ENCODE measurements at regions not wholly inside any gene's neighbourhood (a gene's known extent, or its start where the extent isn't known, plus 50 kb on each side); places are given as distances from the start of the nearest gene placed in this dataset.
"Not testable (repeated sequence)": the region's sequence is repeated elsewhere in the genome, so short reads cannot be mapped to it uniquely, and the experiment has no call there.

DNA sequence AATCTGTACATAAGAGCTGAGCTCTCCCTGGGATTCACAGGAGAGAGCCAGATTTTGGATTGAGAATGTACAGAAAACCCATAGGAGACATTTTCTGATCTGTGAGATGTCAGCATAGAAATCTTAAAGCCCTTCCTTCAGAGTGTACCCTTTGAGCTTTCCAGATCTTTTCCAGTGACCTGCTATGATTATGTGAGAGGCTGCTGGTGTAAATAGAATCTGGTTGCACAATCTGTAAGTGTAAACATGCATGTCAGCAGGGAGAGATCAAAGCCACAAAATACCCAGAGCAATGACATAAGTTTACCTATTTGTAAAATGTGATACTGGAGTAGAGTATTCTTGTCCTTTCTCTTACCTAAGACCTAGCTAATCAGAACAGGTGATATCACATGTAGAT lies 471.9 kb downstream of the FOXD4L5 start:
- DNase-seq, result not testable (repeated sequence)

DNA sequence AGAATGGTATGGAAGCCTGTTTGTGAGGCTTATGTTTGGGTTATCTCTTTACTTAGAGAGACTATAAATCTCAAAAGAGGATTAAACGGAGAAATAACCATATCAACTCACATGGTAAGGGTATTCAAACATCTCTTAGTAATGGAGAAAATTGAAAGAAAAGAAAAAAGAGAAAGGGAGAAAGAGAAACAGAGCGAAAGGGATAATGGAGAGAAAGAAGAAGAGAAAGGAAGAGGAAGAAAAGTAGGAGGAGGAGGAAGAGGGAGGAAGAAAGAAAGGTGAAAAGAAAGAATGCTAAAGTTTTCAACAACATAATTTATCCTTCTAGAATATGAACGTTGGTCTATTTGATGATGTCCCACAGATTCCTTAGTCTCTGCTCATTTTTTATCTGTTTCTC lies 506.3 kb downstream of the FOXD4L5 start:
- not testable (repeated sequence) for DNase-seq

DNA sequence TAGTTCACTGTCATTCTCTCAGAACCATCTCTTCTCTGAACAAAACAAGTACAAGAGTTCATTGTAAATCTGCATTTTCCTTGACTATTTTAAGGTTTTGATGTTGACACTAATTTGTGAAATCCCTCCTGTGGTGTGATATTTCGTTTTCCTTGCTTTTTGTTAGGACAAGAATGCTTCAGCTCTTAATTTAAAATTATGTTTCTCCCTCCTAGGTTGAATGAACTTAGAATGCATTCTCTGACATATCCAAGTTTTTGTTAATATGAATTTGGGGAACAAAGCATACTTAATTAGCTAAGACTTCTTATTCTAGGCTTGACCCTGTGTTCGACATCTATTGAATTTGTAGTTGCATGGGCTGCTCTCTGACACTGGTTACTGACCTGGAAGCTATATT lies 508.7 kb downstream of the FOXD4L5 start:
- DNase-seq, result not testable (repeated sequence)

DNA sequence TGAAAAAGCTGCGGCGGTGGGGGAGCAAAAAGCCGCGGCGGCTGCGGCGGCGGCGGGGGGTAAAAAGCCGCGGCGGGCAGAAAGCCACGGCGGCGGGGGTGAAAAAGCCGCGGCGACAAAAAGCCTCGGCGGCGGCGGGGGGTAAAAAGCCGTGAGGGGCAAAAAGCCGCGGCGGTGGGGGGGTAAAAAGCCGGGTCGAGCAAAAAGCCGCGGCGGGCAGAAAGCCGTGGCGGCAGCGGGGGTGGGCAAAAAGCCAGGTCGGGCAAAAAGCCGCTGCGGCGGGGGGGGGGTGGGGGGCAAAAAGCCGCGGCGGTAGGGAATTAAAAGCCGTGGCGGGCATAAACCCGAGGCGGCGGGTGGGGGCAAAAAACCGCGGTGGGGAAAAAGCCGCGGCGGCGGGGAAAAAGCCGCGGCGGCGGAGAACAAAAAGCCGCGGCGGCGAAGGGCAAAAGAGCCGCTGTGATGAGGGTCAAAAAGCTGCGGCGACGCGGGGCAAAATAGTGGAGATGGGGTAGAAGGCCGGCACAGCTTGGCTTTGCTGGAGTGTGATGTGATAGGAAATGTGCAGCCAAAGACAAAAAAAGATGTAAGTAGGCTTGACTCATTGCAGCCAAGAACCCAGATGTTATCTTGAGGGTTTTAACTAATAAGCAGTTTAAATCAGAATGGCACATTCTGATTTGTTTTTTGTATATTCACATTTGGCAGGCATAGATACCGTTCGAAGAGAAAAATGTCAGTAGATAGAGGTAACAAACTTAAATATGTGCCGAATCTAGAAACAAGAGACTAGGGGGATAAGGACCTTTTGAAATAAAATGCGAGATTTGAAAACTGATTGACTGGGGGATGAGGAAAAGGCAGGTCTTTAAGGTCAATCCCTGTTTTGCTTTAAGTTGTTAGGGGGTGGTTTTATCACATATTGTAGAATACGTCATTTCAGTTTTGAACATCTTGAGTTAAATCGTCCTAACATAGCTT lies 509.9 kb downstream of the FOXD4L5 start:
- DNase-seq, result peak; percentile 16

DNA sequence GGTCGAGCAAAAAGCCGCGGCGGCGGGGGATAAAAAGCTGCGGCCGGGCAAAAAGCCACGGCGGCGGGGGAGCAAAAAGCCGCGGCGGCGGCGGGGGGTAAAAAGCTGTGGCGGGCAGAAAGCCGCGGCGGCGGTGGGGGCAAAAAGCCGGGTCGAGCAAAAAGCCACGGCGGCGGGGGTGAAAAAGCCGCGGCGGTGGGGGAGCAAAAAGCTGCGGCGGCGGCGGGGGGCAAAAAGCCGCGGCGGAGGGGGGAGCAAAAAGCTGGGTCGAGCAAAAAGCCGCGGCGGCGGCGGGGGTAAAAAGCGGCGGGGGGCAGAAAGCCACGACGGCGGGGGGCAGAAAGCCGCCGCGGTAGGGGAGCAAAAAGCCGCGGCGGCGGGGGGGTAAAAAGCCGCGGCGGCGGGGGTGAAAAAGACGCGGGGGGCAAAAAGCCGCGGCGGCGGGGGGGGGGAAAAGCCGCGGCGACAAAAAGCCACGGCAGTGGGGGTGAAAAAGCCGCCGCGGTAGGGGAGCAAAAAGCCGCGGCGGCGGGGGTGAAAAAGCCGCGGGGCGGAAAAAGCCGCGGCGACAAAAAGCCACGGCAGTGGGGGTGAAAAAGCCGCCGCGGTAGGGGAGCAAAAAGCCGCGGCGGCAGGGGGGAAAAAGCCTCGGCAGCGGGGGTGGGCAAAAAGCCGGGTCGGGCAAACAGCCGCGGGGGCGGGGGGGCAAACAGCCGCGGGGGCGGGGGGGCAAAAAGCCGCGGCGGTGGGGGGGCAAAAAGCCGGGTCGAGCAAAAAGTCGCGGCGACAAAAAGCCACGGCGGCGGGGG lies 510.8 kb downstream of the FOXD4L5 start:
- peak; percentile 7 for DNase-seq

DNA sequence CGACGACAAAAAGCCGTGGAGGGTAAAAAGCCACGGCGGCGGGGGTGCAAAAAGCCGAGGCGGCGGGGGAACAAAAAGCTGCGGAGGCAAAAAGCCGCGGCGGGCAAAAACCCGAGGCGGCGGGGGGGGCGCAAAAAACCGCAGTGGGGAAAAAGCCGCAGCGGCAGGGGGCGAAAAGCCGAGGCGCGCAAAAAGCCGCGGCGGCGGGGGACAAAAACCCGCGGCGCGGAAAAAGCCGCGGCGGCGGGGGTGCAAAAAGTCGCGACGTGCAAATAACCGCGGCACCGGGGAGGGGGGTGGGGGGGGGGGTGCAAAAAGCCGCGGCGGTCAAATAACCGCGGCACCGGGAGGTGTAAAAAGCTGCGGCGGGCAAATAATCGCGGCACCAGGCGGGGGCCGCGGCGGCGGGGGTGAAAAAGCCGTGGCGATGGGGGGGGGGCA lies 511.5 kb downstream of the FOXD4L5 start:
- peak; percentile 1 for DNase-seq

DNA sequence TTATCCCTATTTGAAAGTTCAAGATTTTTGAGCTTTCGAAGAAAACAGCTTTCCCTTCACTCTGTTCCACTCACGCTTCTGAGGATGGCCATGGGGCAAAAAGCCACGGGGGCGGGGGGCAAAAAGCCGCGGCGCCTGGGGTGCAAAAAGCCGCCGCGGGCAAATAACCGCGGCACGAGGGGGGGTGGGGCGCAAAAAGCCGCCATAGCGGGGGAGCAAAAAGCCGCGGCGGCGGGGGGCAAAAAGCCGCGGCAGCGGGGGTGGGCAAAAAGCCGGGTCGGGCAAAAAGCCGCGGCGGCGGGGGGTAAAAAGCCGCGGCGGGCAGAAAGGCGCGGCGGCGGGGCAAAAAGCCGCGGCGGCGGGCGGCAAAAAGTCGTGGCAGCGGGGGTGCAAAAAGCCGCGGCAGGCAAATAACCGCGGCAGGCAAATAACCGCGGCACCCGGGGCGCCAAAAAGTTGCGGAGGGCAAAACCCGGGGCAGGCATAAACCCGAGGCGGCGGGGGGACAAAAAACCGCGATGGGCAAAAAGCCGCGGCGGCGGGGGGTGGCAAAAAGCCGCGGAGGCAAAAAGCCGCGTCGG lies 512.2 kb downstream of the FOXD4L5 start:
- DNase-seq, result peak; percentile 3

DNA sequence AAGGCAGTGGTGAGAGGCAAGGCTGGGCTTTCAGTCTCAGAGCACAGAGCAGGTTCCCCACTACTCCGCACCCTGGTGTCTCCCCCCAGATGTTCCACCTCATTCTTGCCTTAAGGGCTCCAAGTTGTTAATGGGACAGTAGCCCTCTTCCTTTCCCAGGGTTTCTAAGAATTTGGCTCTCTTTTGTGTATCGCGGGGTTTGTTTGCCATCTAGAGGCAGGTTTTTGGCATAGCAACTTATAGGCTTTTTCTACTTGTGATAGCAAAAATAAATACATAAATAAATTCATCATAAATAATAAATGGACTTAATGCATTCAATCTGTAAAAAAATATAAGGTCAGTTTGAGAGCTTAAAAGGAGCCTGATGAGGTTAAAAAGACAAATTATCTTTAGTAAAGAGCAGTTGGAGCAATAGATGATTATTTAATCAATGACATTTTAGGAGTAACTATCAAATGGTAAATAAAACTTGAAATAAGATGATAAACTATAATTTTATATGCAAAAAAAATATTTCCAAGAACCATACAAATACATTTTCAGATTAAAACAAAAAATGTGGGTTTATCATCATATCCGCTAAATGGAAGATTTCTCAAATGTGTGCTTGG lies 512.8 kb downstream of the FOXD4L5 start:
- DNase-seq, result not testable (repeated sequence)
